ENCODE measurements at regions not wholly inside any gene's neighbourhood (a gene's known extent, or its start where the extent isn't known, plus 50 kb on each side); places are given as distances from the start of the nearest gene placed in this dataset.

GRCh38 chr10:61845950-61846268 lies 55.6 kb upstream of the ARID5B start:
- Histone ChIP-seq H3K4me3 (ENCODE audit: control extremely low read depth in 1 of 5, extremely low read depth in 1 of 5, insufficient read depth in 1 of 5, low read depth in 2 of 5, low read length in 4 of 5) (no peak overlapping the region), H3K9ac (ENCODE audit: low read length) (no peak overlapping the region), H3K27me3 (replicated peaks in 1 of 4; ENCODE audit: control extremely low read depth in 1 of 4, control insufficient read depth in 3 of 4, insufficient read depth in 4 of 4, low read length in 3 of 4) (no peaks in the 10 kb centered on the region), H3K4me1 (ENCODE audit: control insufficient read depth in 2 of 2, insufficient read depth in 2 of 2, low read length in 2 of 2) (no peaks in the 10 kb centered on the region), H2AFZ (ENCODE audit: insufficient read depth, low read depth, low read length, poor library complexity, severe bottlenecking) (no peak overlapping the region), H3K9me3 (ENCODE audit: control extremely low read depth in 1 of 3, control insufficient read depth in 2 of 3, insufficient read depth in 1 of 3, low read length in 2 of 3) (no peaks in the 10 kb centered on the region), H3K27ac (ENCODE audit: low read length in 2 of 2) (no peak overlapping the region), H4K20me1 (ENCODE audit: control insufficient read depth, insufficient read depth, low read length, poor library complexity, severe bottlenecking) (no peaks in the 10 kb centered on the region), H3K36me3 (replicated peaks in 1 of 2; ENCODE audit: control extremely low read depth in 1 of 2, control insufficient read depth in 1 of 2, extremely low read depth in 1 of 2, insufficient read depth in 2 of 2, low read length in 1 of 2) (no peaks in the 10 kb centered on the region), H3K4me2 (replicated peaks; ENCODE audit: low read depth, low read length, poor library complexity, severe bottlenecking) (no peak overlapping the region), H3K79me2 (ENCODE audit: control insufficient read depth, insufficient read depth, low read length) (no peaks in the 10 kb centered on the region)
- no peaks in the 10 kb centered on the region for H3K27me3 Mint-ChIP-seq
- TF ChIP-seq EZH2 (IDR thresholded peaks at IDR 0.05; ENCODE audit: borderline replicate concordance, insufficient read depth, low read depth, low read length, poor library complexity, severe bottlenecking) (no peak), CTCF (IDR thresholded peaks at IDR 0.05) (no peak)
- no peaks in the 10 kb centered on the region for H3K9me3 Mint-ChIP-seq (ENCODE audit: insufficient read depth)
- DNase-seq (no peak), ATAC-seq (ENCODE audit: low read depth) (no peak)
- peaks cover 4% of the 10 kb centered on the region for H3K4me1 Mint-ChIP-seq
- H3K27ac Mint-ChIP-seq: no peak overlapping the region
- intact Hi-C loops (cut with micrococcal nuclease): no loop called here
- ChIA-PET CTCF (no interaction called here), POLR2A (no interaction called here)
- no peak overlapping the region for H3K4me3 Mint-ChIP-seq
- 95% methylated on average over 4 of the region's 4 CpGs for WGBS (ENCODE audit: insufficient coverage)

GRCh38 chr10:61846370-61847031 lies 55.0 kb upstream of the ARID5B start:
- Mint-ChIP-seq H3K27me3 (no peaks in the 10 kb centered on the region), H3K4me3 (no peak overlapping the region), H3K27ac (no peak overlapping the region), H3K9me3 (ENCODE audit: insufficient read depth) (no peaks in the 10 kb centered on the region), H3K4me1 (peaks cover 4% of the 10 kb centered on the region)
- Histone ChIP-seq H3K27ac (ENCODE audit: low read length in 2 of 2) (no peak overlapping the region), H4K20me1 (ENCODE audit: control insufficient read depth, insufficient read depth, low read length, poor library complexity, severe bottlenecking) (no peaks in the 10 kb centered on the region), H3K9ac (ENCODE audit: low read length) (no peak overlapping the region), H2AFZ (ENCODE audit: insufficient read depth, low read depth, low read length, poor library complexity, severe bottlenecking) (no peak overlapping the region), H3K4me2 (replicated peaks; ENCODE audit: low read depth, low read length, poor library complexity, severe bottlenecking) (no peak overlapping the region), H3K36me3 (replicated peaks in 1 of 2; ENCODE audit: control extremely low read depth in 1 of 2, control insufficient read depth in 1 of 2, extremely low read depth in 1 of 2, insufficient read depth in 2 of 2, low read length in 1 of 2) (no peaks in the 10 kb centered on the region), H3K79me2 (ENCODE audit: control insufficient read depth, insufficient read depth, low read length) (no peaks in the 10 kb centered on the region), H3K4me1 (ENCODE audit: control insufficient read depth in 2 of 2, insufficient read depth in 2 of 2, low read length in 2 of 2) (no peaks in the 10 kb centered on the region), H3K9me3 (ENCODE audit: control extremely low read depth in 1 of 3, control insufficient read depth in 2 of 3, insufficient read depth in 1 of 3, low read length in 2 of 3) (no peaks in the 10 kb centered on the region), H3K27me3 (replicated peaks in 1 of 4; ENCODE audit: control extremely low read depth in 1 of 4, control insufficient read depth in 3 of 4, insufficient read depth in 4 of 4, low read length in 3 of 4) (no peaks in the 10 kb centered on the region), H3K4me3 (ENCODE audit: control extremely low read depth in 1 of 5, extremely low read depth in 1 of 5, insufficient read depth in 1 of 5, low read depth in 2 of 5, low read length in 4 of 5) (no peak overlapping the region)
- ATAC-seq (ENCODE audit: low read depth) (no peak), DNase-seq (no peak)
- intact Hi-C loops (cut with micrococcal nuclease): no loop called here
- TF ChIP-seq CTCF (IDR thresholded peaks at IDR 0.05) (no peak), EZH2 (IDR thresholded peaks at IDR 0.05; ENCODE audit: borderline replicate concordance, insufficient read depth, low read depth, low read length, poor library complexity, severe bottlenecking) (no peak)
- 96% methylated on average over 2 of the region's 5 CpGs for WGBS (ENCODE audit: insufficient coverage)
- POLR2A ChIA-PET: no interaction called here
- CTCF ChIA-PET: no interaction called here
